Trophoblast cell (in vitro differentiated cells and primary cell): ENCODE measurements at regions not wholly inside any gene's neighbourhood (a gene's known extent, or its start where the extent isn't known, plus 50 kb on each side); places are given as distances from the start of the nearest gene placed in this dataset.

Experiments used
- DNase-seq, 2 donors: peaks; one replicate each; pipeline ENCODE4 v3.0.0-alpha.2; 2016
- H2AFZ ChIP-seq: 2 replicates; pipeline ENCODE4 v1.6.1; 2013; ENCODE audit warnings: low read length, moderate library complexity, mild to moderate bottlenecking; ENCODE audit not compliant: insufficient read depth, poor library complexity
- H2AK5ac ChIP-seq: 2 replicates; pipeline ENCODE4 v1.6.1; 2013; ENCODE audit warnings: mild to moderate bottlenecking, low read length
- H2BK120ac ChIP-seq: 2 replicates; pipeline ENCODE4 v1.6.1; 2013; ENCODE audit warnings: low read length, mild to moderate bottlenecking, moderate library complexity; ENCODE audit not compliant: insufficient read depth, poor library complexity
- H2BK12ac ChIP-seq: 2 replicates; pipeline ENCODE4 v1.6.1; 2013; ENCODE audit warnings: mild to moderate bottlenecking, low read length, moderate library complexity
- H2BK5ac ChIP-seq: 2 replicates; pipeline ENCODE4 v1.6.1; 2013; ENCODE audit warnings: low read length, low read depth, moderate library complexity, mild to moderate bottlenecking; ENCODE audit not compliant: poor library complexity
- H3K14ac ChIP-seq: 2 replicates; pipeline ENCODE4 v1.6.1; 2013; ENCODE audit warnings: mild to moderate bottlenecking, low read length
- H3K18ac ChIP-seq: 2 replicates; pipeline ENCODE4 v1.6.1; 2013; ENCODE audit warnings: mild to moderate bottlenecking, low read length
- H3K23ac ChIP-seq: 2 replicates; pipeline ENCODE4 v1.6.1; 2013; ENCODE audit warnings: low read length
- H3K27ac ChIP-seq: 2 replicates; pipeline ENCODE4 v1.5.1; 2013; ENCODE audit warnings: low read depth, mild to moderate bottlenecking, inconsistent platforms, low read length, moderate library complexity
- H3K27me3 ChIP-seq: 2 replicates; pipeline ENCODE4 v1.6.1; 2013; ENCODE audit warnings: inconsistent platforms, mild to moderate bottlenecking, low read length, moderate library complexity; ENCODE audit not compliant: insufficient read depth
- H3K36me3 ChIP-seq, 2 experiments: 1 replicate in 1 of 2; 2 replicates in 1 of 2; pipeline ENCODE4 v1.6.1; 2013; ENCODE audit warnings: low read length in 2 of 2, mild to moderate bottlenecking in 2 of 2, moderate library complexity in 1 of 2; ENCODE audit not compliant: insufficient read depth in 2 of 2, control insufficient read depth in 1 of 2
- H3K4ac ChIP-seq: 2 replicates; pipeline ENCODE4 v1.6.1; 2013; ENCODE audit warnings: low read depth, mild to moderate bottlenecking, low read length, moderate library complexity
- H3K4me1 ChIP-seq, 2 experiments: 1 replicate in 1 of 2; 2 replicates in 1 of 2; pipeline ENCODE4 v1.6.1; 2013; ENCODE audit warnings: low read length in 2 of 2, mild to moderate bottlenecking in 2 of 2, moderate library complexity in 1 of 2; ENCODE audit not compliant: insufficient read depth in 2 of 2, control insufficient read depth in 1 of 2
- H3K4me2 ChIP-seq: 2 replicates; pipeline ENCODE4 v1.6.1; 2013; ENCODE audit warnings: inconsistent platforms, mild to moderate bottlenecking, low read length, moderate library complexity
- H3K4me3 ChIP-seq: 2 replicates; pipeline ENCODE4 v1.5.1; 2013; ENCODE audit warnings: mild to moderate bottlenecking, low read depth, low read length, inconsistent platforms
- H3K79me1 ChIP-seq: one replicate; pipeline ENCODE4 v1.6.1; 2013; ENCODE audit warnings: low read length
- H3K79me2 ChIP-seq: 2 replicates; pipeline ENCODE4 v1.6.1; 2013; ENCODE audit warnings: low read length, mild to moderate bottlenecking; ENCODE audit not compliant: control insufficient read depth, insufficient read depth, poor library complexity
- H3K9ac ChIP-seq: 2 replicates; pipeline ENCODE4 v1.6.1; 2013; ENCODE audit warnings: mild to moderate bottlenecking, low read length
- H3K9me3 ChIP-seq: 2 replicates; pipeline ENCODE4 v1.6.1; 2013; ENCODE audit warnings: low read depth, mild to moderate bottlenecking, control low read depth, inconsistent platforms, low read length; ENCODE audit not compliant: insufficient read depth
- H4K12ac ChIP-seq: 2 replicates; pipeline ENCODE4 v1.6.1; 2013; ENCODE audit warnings: low read depth, mild to moderate bottlenecking, low read length, moderate library complexity
- H4K8ac ChIP-seq: 2 replicates; pipeline ENCODE4 v1.6.1; 2013; ENCODE audit warnings: low read depth, mild to moderate bottlenecking, low read length, moderate library complexity
- H4K91ac ChIP-seq: one replicate; pipeline ENCODE4 v1.6.1; 2013; ENCODE audit warnings: low read depth, mild to moderate bottlenecking, low read length, moderate library complexity
- WGBS: extraction: QIAGEN DNeasy Blood & Tissue Kit; methylation state at CpG from one replicate; pipeline ENCODE4 v1.1.7; 2013; ENCODE audit warnings: missing lambda C conversion rate; ENCODE audit not compliant: insufficient read length, insufficient coverage; ENCODE audit errors: extremely low coverage; 5-methylcytosine and 5-hydroxymethylcytosine counted together

DNA sequence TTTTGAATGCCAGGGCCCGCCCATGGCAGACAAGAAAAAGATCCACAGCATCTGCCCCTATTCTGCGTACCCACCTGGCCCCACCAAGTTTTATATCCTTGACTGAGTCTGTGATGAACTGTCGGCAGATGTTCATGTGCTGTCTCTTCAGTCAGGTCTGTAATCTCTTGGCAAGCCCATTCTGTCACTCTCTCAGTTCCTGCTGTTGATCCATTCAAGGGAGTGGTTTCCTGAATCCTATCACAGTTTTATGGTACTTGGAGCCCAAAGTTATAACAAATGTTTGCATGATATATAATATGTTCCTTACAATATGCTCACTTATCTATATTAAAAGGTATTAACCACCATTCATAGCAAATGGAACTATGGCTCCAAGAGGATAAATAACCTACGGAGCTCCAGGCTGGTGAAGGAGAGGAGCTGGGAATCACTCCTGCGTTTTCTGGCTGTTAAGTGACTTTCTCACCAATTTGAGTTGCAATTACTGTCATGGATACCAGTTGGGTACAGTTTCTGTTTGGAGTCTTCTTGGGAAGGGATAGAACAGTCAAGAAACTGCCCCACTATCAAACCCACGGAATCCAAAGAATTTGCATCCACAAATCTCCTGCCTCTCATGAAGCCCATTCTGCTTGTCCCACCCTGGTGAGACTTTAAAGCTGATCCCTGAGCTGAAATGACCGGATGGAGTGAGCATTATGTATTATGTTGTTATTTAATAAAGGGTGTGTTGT, 103.4 kb upstream of the SPRY4 start:
- no peak overlapping the region for H4K91ac ChIP-seq
- H3K79me2 ChIP-seq, result no peaks in the 10 kb centered on the region
- no peak overlapping the region for H2BK5ac ChIP-seq
- H3K14ac ChIP-seq, result no peak overlapping the region
- no peak for DNase-seq
- no peak overlapping the region for H3K18ac ChIP-seq
- no peak overlapping the region for H2BK120ac ChIP-seq
- H2BK12ac ChIP-seq, result no peak overlapping the region
- no peak overlapping the region for H2AK5ac ChIP-seq
- no peak overlapping the region for H3K23ac ChIP-seq
- no peak overlapping the region for H3K4me3 ChIP-seq
- H3K4me1 ChIP-seq, result peaks cover 0 to 1% of the 10 kb centered on the region in 2 experiments
- no peaks in the 10 kb centered on the region for H3K79me1 ChIP-seq
- H2AFZ ChIP-seq, result no peak overlapping the region
- no peaks in the 10 kb centered on the region for H3K27me3 ChIP-seq
- no peaks in the 10 kb centered on the region for H3K36me3 ChIP-seq
- no peaks in the 10 kb centered on the region for H3K9me3 ChIP-seq
- H4K8ac ChIP-seq, result no peak overlapping the region
- no peak overlapping the region for H3K9ac ChIP-seq
- H3K4ac ChIP-seq, result no peak overlapping the region
- WGBS, result no CpG with 5 or more reads among the region's 7 CpGs
- no peak overlapping the region for H4K12ac ChIP-seq
- H3K27ac ChIP-seq, result no peak overlapping the region
- H3K4me2 ChIP-seq, result no peak overlapping the region

DNA sequence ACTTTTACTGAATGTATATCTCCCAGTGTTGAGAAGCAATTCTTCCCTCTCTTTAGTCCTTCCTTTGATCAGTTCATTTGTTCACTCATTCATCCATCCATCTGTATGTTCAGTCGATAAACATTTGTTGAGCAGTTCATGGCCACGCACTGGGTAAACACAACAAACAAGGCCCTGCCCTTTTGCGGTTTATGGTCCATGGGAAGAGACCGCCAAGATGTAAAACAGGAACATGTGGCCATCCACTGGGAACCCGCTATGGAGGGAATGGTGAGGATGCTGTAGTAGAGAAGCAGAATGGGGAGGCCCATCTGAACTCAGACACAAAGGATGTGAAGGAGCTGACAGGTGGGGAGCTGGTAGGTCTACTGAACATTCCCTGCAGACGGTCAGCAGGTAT, 102.7 kb upstream of the SPRY4 start:
- no CpG with 5 or more reads among the region's 6 CpGs for WGBS
- no peak overlapping the region for H2BK5ac ChIP-seq
- H3K4ac ChIP-seq, result no peak overlapping the region

DNA sequence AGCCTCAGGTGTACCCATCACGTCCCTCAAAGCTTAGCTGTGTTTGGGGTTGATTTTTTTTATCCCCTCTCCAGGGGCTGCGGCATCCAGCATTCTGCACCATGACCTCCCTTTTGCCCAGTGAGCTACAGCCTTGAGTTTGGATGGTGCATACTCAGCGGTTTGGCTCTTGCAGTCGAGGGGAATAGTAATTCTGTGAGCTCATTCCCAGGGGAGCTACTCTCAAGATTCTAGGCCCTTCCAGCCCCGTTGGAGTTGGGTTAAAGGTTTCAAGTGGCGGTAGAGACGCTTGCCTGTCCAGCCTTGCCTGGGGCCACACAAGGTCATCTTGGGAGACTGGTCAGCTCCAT, 102.2 kb upstream of the SPRY4 start:
- Histone ChIP-seq H4K12ac (no peak overlapping the region), H3K4me3 (no peak overlapping the region), H3K27ac (no peak overlapping the region), H2AK5ac (no peak overlapping the region), H3K23ac (no peak overlapping the region), H3K18ac (no peak overlapping the region), H3K4me2 (no peak overlapping the region), H2AFZ (no peak overlapping the region), H3K27me3 (no peaks in the 10 kb centered on the region), H2BK12ac (no peak overlapping the region), H4K91ac (no peak overlapping the region), H2BK5ac (no peak overlapping the region), H3K4me1 (no peaks in the 10 kb centered on the region), H3K36me3 (no peaks in the 10 kb centered on the region), H3K9me3 (no peaks in the 10 kb centered on the region), H3K14ac (no peak overlapping the region), H3K79me1 (no peaks in the 10 kb centered on the region), H4K8ac (no peak overlapping the region), H2BK120ac (no peak overlapping the region), H3K9ac (no peak overlapping the region), H3K4ac (no peak overlapping the region), H3K79me2 (no peaks in the 10 kb centered on the region)
- no CpG with 5 or more reads among the region's 7 CpGs for WGBS
- no peak for DNase-seq

More for the DNA sequence above, 102.7 kb upstream of the SPRY4 start:
- Histone ChIP-seq H3K4me1 (no peaks in the 10 kb centered on the region), H3K4me3 (no peak overlapping the region), H3K18ac (no peak overlapping the region), H2AFZ (no peak overlapping the region), H3K79me2 (no peaks in the 10 kb centered on the region), H3K27me3 (no peaks in the 10 kb centered on the region), H2BK120ac (no peak overlapping the region), H3K14ac (no peak overlapping the region), H3K79me1 (no peaks in the 10 kb centered on the region), H3K9ac (no peak overlapping the region), H3K36me3 (no peaks in the 10 kb centered on the region), H3K9me3 (no peaks in the 10 kb centered on the region), H4K8ac (no peak overlapping the region), H4K12ac (no peak overlapping the region), H4K91ac (no peak overlapping the region), H3K23ac (no peak overlapping the region), H3K27ac (no peak overlapping the region), H3K4me2 (no peak overlapping the region), H2BK12ac (no peak overlapping the region), H2AK5ac (no peak overlapping the region)
- no peak for DNase-seq

DNA sequence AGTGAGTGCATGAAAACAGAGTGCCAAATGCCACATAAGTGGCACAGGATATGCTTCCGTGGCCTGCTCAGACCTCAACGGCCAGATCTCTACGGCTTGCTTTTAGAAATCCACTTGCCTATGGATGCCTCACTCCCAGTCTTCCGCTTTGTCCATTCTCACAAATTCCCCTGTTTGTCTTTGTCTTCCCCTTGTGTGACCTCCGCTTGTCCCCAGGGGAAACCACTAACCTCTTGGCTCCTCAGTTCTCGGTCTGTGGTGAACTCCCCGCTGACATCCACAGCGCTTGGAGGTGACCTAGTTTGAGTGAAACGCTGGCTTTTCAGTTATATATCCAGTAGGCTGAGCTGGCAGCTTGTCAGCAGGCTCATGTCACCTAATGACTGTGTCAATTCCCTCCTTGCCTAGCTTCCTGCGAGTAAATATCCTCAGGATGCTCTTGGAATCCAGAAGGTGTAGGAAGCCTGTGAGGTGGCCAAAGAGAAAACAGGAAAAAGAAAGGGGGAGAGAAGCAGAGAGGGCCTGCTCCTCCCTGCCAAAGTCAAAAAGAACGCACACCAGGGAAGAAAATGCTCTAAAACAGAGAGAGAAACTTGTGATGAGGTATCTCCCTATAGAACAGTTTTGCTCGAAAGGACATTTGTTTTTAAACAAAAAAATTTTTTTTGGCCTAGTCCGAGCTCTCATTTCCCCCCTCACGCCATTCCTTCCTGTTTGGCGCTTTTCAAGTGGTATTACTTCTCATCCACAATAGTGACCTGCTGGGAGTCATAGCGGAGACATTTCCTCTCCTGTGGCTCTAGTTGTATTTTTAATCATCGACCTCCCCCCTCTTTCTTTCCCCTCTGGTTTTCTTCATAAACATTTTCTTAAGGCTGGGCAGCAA, 101.6 kb upstream of the SPRY4 start:
- no peak for DNase-seq
- Histone ChIP-seq H4K12ac (no peak overlapping the region), H3K79me1 (no peaks in the 10 kb centered on the region), H3K4me2 (no peak overlapping the region), H3K27ac (no peak overlapping the region), H2AK5ac (no peak overlapping the region), H3K23ac (no peak overlapping the region), H2BK120ac (no peak overlapping the region), H3K9ac (no peak overlapping the region), H4K91ac (no peak overlapping the region), H2BK5ac (no peak overlapping the region), H3K18ac (no peak overlapping the region), H2BK12ac (no peak overlapping the region), H3K27me3 (no peaks in the 10 kb centered on the region), H3K4ac (no peak overlapping the region), H3K79me2 (no peaks in the 10 kb centered on the region), H3K14ac (no peak overlapping the region), H3K4me3 (no peak overlapping the region), H3K4me1 (peaks cover 0 to 3% of the 10 kb centered on the region in 2 experiments), H3K9me3 (no peaks in the 10 kb centered on the region), H4K8ac (no peak overlapping the region), H3K36me3 (no peaks in the 10 kb centered on the region), H2AFZ (no peak overlapping the region)
- no CpG with 5 or more reads among the region's 17 CpGs for WGBS
